GM21529 (cell line): ENCODE measurements at regions not wholly inside any gene's neighbourhood (a gene's known extent, or its start where the extent isn't known, plus 50 kb on each side); places are given as distances from the start of the nearest gene placed in this dataset.

Experiments used
- ATAC-seq: cut with Tn5 transposase; IDR thresholded peaks from one replicate; pipeline ENCODE4 v1.9.1; 2021; ENCODE audit not compliant: unreplicated experiment

DNA sequence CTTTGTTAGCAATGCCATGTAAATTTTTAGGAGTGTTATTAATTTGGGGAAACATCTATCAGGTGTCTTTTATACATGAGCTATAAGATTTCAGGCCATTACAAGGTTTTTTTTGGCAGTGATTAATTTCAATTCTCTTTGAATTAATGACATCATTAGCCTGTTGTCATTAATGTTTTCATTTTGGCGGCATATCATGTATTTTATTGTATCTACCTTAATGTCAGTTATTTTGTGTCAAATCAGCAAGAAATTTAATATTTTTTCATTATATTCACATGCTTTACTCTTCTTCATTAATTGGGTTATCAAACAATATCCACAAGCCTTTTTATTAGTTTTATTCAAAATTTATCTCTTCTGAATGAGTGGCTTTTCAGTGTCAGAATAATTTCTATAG, 153.0 kb upstream of the CAND1 start:
- ATAC-seq = no peak

- no peak for ATAC-seq
Measured at GRCh38 chr12:67122584-67122983, 146.6 kb upstream of the CAND1 start.

- ATAC-seq = no peak
Measured at GRCh38 chr12:67137256-67137655, 131.9 kb upstream of the CAND1 start.

GRCh38 chr12:67141296-67142018, 127.7 kb upstream of the CAND1 start:
- ATAC-seq = no peak

- ATAC-seq = no peak
Measured at GRCh38 chr12:67145692-67146091, 123.5 kb upstream of the CAND1 start.

- ATAC-seq = no peak
Measured at GRCh38 chr12:67147030-67147429, 122.1 kb upstream of the CAND1 start.

DNA sequence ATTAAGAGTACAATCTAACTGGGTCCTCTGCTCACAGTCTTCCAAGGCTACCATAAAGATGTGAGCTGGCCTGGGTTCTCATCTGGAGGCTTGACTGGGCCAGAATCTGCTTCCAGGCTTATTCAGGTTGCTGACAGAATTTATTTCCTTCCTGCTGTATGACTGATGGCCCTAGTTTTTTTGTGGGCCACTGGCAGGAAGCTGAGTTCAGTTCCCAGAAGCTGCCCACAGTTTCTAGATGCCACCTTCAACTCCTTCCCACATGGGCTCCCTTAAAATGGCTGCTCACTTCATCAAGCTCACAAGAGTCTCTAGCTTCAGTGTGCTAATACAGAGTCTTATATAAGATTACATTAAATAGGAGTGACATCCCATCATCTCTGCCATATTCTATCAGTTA, 121.7 kb upstream of the CAND1 start:
- no peak for ATAC-seq

DNA sequence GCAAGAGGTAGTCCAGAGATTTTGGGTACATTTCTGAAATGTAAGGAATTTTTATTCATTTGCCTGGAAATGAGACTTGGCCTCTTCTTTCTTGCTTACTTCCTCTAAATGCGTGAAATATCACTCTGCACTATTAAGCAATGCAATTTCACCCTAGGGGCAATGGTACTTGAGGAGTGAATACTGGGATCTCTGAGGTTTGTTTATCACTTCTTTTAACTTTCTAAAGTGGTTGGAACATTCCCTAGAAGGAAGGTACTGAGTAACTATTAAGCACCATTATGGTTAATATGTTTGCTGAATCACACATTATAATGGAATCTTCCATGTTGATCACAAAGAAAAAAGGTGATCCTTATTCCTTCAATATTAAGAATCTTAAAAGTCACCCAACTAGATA, 120.9 kb upstream of the CAND1 start:
- no peak for ATAC-seq

GRCh38 chr12:67151886-67152285, 117.3 kb upstream of the CAND1 start:
- no peak for ATAC-seq

DNA sequence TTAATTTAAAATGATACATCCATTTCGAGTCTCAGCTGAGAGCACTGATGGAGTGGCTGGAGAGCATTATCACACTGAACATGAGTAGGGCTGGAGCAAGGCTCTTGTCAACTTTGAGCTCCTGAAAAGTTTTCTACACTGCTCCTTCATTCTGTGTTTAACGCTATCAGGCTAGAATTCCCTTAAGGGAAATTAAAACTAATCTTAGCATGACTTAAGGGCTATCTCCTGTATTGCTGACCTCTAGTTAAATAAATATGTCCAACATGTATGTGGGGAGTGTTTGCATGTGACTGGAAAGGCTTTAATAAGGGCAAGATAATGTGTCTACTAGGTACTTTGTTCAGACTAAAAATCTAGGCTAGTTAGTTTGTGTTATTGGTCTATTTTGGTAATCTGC, 116.7 kb upstream of the CAND1 start:
- no peak for ATAC-seq

- ATAC-seq = no peak
Measured at GRCh38 chr12:67154901-67155300, 114.3 kb upstream of the CAND1 start.

DNA sequence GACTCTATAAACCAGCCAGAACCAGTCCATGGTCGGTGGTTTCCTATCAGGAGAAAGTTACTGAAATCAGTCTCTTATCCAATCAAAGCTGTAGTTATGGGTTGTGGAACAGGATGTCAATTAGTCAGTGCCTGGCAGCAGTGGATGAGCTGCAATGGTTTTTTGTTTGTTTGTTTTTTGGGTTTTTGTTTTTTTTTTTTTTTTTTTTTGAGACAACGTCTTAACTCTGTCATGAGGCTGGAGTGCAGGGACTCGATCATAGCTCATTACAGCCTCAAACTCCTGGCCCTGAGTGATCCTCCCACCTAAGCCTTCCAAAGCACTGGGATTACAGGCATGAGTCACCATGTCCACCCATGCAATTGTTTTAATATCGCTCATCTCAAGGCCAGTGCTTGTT, 113.3 kb upstream of the CAND1 start:
- no peak for ATAC-seq

- peak; percentile 79 for ATAC-seq
Measured at GRCh38 chr12:67161322-67161918, 107.7 kb upstream of the CAND1 start.

DNA sequence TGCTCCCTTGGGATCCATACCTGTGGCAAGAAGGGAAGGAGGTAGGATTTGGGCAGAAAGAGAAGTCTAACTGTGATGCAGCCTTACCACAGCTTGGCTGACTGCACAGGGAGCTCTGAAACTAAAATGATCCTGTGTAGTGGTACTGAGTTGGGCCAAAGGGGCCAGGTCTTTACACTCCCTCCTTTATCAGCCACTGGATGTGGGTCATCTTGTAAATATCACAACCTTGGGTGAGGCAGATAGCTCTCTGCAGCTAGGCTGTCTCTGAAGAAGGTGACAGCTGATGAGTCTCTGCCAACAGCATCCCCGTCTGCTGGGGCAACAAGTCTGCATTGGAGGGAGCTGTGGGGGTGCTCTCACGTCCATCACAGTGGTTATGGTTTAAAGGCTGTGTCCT, 95.9 kb upstream of the CAND1 start:
- ATAC-seq = no peak

DNA sequence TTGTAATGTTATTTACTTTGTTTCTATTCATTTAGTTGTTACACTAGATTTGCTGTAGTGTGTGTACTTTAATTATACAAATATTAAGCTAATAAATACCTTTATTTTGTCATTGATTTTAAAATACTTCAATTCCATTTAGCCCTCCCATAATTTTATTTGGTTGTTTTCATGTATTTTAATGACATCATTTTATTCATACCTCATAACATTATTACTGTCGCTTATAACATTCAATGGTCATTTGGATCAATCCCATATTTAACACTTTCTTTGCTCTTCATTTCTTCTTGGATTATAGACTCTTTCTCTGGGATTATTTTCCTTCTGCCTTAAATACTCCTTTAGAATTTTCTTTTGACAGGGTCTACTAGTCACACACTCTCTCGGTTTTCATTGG, 86.6 kb upstream of the CAND1 start:
- no peak for ATAC-seq

GRCh38 chr12:67193704-67194103, 75.5 kb upstream of the CAND1 start:
- ATAC-seq = no peak

DNA sequence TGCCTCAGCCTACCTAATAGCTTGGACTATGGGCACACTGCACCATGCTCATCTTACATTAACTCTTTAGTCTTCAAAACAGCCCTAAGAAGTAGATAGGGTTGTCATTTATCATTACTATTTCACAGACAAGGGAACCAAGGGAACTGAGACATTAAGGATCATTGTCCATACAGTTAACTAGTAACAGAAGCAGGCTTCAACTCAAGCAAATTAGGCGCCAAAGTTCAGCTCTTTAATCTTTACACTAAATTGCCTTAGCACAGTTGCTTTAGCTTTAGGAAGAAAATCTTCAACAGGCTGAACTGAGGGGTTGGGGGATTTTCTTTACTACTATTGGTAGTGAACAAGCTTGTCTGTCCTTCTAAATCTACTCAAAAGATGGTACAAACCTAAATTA, 68.8 kb upstream of the CAND1 start:
- ATAC-seq = no peak

DNA sequence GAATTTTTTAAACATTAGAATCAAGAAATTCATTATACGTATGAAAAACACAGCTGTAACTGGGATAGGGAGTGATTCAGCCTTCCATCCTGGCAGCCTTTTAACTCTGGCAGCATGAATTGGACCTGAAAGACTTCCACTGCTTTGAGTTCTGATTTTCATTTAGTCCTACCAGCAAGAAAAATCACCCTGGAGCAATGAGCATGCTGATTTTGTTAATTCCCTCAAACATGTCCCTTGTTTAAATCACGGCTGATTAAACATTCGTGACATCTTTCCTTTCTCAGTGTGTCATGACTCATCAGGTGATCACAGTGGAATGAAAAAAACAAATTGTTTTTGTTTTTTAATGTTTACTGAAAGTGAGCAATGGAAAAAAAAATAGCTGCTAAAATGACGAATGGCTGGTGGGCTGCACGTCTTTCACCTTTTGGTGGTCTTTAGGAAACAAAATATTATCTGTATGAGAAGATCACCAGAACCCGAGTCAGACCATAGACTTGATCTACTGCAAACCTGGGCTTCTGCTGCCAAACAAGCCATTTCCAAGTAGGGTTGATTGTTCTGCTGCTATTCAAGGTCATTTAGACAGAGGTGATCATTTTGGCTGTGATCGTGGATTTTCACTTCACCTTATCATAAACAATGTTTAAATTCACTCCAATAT, 67.0 kb upstream of the CAND1 start:
- no peak for ATAC-seq

GRCh38 chr12:67202678-67203012, 66.5 kb upstream of the CAND1 start:
- ATAC-seq = peak; percentile 88

DNA sequence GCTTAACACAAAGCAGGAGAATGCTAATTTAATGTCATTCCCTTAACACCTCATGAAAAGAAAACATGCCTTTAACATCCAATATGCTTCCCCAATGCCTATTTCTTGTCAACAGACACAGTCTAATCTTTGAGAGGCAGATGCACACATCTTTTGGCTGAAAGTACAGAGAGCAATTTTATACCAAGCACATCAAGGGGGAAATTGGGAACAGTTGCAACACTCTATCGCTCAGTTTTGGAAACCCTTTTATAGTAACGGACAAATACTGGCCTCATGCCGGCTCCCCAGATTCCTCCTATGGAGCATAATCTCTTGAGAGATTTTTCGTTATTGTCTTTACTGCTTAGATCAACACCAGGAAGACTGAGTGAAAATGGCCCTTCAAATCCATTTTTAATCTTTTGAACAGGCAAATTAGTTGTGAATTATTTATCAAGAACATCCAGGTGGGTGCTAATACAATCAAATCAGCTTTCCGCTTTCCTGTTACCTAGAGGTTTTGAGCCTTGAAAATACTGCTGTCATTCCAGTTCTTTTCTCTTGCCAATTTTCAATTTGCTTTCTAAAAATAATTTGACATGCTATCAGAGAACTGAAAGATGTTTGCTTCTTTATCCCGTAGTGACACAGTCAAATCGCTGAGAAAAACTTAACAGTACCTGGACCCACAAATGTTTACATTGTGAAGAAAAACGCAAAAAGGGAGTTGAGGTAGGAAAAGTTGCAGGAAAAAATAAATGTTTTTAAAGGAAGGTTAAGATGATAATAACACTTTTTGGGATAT, 60.7 kb upstream of the CAND1 start:
- ATAC-seq = no peak

DNA sequence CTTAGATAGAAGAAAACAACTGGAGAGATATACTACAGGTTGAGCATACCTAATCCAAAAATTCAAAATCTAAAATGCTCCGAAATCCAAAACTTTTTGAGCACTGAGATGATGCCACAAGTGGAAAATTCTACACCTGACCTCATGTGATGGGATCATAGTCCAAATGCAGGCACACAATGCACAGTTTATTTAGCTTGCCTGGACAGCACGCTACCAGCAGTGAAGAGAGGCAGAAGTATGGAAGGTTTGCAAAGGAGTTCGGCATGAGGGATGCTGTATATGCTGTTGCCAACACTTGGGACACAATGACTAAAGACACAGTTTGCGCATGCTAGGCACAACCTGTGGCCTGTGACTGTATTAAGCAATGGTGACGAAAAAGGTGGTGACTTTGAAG, 58.1 kb upstream of the CAND1 start:
- ATAC-seq = no peak

DNA sequence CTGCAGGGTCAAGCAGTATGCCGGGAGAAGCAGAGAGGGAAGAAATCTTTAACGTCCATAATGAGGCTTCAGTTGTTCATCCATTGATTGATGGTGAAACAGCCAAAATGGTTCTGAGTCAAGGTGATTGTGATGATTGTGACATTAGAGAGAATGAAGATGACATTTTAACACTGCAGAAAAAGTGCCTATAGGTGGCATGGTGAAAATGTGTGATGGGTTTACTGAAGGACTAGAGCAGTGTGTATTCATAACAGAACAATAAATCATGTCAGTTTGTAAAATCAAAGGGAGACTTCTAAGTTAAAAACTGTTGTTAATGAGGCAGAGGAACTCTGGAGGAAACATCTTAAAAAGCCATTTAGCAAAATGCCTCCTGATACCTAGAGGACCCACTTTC, 57.7 kb upstream of the CAND1 start:
- ATAC-seq = no peak
